Stimulated activated CD4-positive, alpha-beta T cell treated with anti-CD3 and anti-CD28 coated beads, Interleukin-1b, Interleukin-23, amount 100 ng/mL, for 24 hours (primary cell): ENCODE measurements at regions not wholly inside any gene's neighbourhood (a gene's known extent, or its start where the extent isn't known, plus 50 kb on each side); places are given as distances from the start of the nearest gene placed in this dataset.

Experiments used
- DNase-seq, 4 experiments: peaks; one replicate each; pipeline ENCODE4 v3.0.0-alpha.2; 2020; ENCODE audit warnings: low read depth in 4 of 4, low spot score in 1 of 4

DNA sequence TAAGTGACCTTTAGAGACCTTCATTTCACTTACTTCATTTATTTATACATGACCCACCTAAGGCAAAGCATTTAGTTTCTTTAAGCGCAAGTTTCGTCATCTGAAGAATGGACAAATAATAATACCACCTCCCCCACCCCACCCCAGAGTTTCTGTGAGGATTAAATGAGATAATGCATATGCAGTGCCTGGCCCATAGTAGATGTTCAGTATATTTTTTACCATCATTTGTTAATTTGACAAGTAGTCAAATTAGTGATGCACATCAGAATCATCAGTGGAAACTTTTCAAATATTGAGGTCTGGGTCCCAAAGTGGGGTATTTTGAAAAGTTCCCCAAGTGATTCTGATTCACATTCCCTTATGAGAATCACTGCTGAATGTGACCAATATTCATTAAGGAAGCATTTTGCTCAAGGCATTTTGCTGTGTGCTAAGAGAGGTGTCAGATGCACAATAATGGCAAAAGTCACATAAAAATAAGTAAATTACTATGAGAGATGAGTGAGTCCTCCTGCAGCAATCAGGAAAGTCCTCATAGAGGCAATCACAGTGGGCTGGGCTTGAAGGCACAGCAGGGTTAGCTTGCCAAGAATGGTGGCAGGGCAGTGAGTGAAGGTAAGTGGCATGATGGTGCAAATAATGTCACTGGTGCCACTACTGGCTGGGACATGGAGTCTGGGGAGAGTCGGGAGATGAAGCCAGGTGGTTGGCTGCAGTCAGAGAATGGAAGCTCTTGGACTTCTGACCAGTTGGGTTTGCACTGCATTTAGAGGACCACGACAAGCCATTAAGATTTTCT, 244.1 kb downstream of the PTEN start:
- DNase-seq: no peak

DNA sequence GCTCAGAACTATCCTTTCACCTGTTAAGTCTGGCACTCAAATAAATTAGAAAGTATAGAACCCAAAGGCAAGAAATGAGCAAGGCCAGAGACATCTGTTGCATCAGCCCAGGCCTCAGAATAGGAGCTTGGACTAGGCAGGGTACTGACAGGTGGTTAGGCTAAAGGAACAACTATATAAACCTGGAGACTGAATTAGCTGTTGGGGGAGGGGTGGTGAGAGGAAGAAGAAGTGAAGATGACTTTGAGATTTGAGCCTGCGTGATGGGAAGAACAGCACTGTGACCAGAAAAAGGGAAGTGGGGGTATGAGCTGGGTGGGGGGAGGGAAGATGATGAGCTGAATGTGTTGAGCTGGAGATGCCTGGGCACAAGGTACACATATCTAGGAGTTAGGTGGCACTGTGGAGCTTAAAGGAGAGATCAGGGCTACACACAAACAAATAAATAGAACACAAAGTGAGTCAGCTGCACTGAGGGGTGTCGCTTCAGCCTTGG, 244.7 kb downstream of the PTEN start:
- DNase-seq: no peak

DNA sequence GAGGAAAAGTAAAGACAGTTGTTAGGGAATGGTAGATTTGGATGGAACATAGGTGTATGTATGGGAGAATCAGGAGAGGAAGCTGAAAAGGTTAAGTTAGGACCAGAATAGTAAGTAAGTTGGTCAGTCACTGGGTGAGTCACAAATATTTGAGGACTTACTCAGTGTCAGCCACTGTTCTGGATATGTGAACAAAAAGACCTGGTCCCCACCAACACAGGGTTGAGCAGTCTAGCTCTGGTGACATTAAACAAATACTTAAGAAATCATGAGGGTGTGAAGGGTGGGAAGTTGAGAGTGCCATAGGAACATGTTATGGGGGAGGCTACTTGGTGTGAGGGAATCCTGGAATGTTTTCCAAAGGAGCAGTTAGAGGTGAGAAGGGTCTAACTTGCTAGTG, 246.9 kb downstream of the PTEN start:
- DNase-seq: no peak

DNA sequence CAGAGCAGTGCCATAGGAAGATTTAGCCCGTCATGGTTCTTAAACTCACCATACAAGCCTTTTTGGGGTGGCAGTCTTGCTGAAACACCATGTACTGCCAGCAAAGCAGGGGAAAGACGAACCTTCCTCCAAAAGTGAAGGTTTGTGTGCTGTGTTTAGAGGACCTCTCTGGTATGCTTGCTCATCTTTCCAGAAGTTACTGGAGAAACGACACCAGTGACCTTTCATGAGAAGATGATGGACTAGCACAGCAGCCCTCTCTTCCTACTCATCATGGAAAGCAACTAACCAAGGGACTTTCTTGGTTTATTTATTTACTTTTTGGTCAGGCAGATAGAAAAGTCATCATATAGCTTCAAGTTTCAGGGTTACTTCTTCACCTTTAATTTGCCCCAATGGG, 247.4 kb downstream of the PTEN start:
- no peak for DNase-seq

DNA sequence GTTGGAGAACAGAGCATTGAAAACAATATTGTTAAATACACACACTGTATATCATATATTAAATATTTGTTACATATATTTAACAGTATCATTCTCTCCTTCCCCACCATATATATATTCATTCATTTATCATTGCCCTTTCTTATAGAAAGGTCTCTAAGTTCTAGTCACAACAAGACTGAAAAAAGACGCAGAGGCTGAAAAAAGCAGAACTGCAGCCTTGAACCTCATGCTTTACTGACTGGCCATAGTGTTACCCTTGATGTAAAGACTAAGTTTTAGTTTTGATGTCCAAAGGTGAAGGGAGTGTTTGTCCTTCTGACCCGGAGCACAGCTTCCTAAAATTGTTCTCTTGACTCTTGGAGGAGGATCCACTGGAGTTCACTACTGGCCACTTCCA, 247.9 kb downstream of the PTEN start:
- no peak for DNase-seq

DNA sequence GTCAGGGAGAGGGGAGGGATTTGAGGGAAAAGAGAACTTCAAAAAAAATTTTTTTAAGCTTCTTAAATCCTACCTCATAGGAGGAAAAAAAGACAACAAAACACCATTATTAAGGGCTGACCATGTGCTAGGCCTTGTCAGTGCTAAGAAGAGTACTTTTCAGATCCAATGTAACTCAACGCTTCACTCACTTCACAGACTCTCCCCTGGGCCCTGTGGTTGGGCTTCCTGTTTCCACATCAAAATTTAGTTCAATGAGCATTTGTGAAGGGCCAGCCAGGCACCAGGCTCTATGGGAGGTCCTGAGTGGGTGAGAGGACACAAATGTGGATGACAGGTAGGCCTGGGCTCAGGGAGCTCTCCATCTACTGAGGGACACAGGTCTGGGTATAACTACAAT, 249.8 kb downstream of the PTEN start:
- DNase-seq: no peak

DNA sequence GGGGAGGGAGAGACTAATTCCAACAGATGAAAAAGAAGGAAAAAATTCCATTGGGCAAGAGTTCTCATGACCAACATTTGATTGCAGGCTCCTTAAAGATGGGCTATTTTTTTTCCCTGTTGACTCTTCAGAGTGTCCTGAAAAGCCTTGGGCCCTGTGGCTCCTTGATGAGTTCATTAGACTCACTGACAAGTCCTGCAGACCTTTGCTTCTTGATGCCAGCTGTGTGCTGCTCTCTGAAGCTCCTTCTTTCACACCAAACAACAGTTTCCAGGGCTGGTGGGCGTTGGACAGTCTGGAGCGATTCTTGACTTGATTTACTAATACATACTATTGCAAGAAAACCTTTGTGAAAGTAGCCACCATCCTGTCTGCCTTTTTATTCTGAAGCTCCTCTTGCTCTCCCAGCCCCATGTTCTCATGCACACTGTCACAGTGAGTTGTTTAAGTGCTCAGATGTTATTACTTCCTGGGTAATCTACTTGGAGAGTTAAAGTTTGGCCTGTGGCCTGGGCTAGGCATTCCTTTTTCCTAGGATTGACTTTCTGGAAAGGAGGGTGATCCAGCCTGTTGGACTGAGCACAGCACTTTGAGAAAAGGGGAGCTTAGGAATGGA, 250.3 kb downstream of the PTEN start:
- DNase-seq: no peak

DNA sequence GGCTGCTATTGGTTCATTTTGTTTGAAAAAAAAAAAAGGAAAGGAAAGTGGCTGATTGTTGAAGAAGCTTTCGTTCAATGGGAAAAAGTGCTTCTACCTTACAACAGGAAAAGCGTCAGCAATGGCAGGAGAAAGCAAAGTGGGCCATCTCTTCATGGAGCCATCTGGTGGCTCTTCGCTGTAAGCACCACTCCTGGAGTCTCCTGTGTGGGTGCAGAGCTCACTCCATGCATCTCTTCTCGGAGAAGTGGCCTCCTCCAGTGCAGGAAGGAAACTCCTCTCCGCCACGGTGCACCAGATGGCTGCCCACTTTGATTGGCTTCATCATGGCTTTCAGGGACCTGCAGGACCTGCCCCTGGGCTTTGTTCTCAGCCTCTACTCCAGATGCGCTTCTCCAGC, 250.9 kb downstream of the PTEN start:
- no peak for DNase-seq

DNA sequence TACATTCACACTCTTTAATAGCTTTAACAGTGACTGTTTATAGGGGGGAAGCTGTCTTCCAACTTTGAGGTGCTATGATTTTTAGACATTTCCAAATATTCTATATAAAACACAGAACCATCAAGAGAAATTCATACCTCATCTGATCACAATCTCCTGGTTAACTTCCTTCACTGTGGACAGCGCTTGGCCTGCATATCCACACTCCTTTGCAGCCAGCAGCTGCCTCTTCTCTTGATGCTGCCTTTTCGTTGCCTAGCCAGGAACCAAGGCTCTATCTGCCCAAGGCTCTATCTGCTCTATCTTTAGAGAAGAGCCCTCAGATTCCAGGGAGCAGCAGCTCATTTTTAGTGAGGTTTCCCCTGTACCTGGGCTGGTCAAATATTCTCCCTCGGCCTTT, 252.0 kb downstream of the PTEN start:
- DNase-seq: no peak

DNA sequence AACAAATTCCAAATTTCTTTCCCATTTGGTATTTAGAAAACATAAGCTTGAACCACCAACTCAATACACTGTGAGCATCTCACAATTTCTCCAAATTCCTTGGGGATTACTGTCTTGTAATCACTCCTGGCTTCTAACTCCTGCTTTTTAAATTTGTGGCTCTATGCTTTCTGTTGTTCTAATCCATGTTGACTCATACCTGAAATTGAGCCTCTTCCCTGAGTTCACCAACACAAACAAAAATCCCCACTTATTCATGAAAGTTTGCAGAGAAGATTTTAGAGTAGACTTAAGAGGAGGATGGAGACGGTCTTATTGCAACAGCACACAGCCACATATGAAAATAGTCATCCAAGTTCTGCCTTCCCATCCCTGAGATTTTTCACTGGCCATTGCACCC, 252.5 kb downstream of the PTEN start:
- no peak for DNase-seq

DNA sequence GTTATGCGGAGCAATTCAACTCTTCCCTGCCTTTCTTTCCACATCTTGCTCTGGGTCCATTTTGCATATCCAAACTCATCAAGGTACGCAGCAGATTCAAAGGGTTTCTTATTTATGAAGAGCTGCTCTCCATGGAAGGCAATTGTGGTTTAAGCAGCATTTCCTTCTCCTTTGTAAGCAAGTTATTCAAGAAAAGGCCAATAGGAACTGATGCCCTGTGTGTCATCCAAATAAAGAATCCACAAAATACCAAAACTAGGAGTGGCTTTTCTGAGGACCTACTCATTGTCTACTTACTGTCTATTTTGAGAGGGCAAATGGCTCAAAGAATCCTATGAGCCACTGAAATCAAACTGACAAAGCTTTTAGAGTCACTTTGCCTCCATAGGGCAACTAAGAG, 253.1 kb downstream of the PTEN start:
- DNase-seq: no peak

DNA sequence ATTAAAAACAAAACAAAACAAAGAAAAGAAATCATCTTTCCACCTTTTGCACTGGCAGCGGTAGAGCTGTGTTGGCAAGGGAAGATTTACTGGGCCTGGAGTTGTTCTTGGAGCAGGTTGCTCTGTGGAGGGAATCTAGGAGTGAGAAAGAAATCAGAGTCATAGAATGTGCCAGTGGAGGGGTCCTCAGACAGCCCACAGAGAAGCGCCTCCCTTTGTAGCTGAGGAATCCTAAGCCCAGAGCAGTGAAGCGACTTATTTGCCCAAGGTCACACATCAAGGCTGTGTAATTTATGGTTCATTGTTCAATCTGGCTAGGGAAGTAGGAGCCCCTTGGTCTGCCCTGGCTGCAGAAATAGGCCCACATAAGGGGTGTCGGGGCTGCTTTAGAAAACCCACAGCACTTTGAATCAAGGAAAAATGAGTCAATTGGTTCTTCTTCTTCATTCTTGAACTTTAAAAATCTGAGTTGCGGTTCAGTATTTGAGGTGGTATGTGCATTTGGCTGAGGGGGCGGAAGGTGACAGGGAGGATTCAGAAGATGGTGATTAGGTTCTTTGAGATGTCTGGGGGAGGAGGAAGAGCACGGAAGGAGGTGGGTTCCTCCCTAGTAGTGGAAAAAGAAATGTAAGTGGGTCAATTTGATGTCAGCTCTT, 253.7 kb downstream of the PTEN start:
- peak in 3 of 4 experiments; percentile 18 to 53 (median 20) for DNase-seq

DNA sequence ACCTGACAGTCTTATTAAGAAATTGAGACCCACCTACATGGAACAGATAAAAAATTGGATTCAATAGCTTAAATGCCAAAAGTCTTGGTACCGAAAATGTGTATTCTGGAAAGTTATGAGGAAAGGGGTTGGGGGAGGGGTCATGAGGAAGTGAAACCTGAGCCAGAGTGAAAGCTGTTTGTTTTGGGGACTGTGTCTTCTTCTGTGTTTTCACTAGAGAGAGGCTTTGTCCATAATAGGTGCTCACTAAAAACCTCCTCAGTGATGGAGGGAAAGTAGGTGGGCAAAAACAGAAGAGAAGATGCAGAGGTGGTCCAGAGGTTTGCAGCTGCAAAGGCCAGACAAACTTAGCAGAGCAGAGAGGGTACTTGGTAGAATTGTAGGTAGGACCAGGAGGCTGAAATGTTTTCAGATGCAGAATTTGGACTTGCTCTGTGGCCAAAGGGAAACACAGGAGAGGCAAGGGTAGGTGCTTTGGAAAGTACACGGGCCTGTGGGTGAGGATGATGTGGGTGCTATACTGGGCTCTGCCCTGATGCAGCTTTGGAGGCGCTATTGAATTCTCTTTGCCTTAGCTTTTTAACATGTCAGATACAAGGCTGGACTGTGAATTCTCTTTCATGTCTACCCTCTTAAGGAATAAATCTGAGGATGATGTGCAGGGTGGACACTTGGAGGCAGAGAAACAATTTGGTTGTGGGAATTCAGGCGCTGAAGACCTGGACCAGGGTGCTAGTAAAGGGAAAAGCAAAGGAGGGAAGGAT, 254.6 kb downstream of the PTEN start:
- DNase-seq: no peak

DNA sequence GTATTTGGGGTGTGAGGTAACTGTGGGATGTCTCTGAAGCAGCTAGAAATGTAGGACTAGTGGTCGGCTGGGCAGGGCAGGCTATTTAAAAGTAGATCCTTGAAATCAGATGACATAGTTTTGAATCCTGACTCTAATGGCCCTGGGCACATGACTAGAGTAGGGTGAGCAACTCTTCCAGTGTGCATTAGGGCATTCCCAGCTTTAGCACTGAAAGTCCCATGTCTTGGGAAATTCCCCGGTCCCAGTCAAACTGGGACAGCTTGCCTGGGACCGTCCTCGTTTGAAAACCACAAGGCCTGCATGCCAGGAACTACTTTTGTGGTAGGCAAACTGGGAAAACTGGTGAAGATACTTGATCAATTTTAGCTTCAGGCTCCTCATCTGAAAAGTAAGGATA, 255.3 kb downstream of the PTEN start:
- DNase-seq: no peak

DNA sequence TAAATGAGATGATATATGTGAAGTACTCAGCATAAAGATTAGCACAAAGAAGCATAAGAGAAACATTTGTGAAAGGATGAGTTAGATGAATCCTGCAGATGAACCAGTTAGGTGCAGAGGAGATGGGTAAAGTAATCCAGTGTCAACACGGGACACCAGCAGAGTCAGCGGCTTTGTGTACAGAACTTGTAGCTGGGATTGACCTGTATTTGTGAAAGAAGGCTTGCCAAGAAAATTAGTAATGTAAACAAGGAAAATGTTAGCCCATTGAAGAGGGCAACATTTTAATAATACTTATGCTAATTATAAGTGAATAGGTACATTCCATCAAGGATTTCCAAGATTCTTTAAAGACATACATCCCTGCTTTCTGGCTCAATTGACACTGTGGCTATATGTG, 255.7 kb downstream of the PTEN start:
- no peak for DNase-seq

DNA sequence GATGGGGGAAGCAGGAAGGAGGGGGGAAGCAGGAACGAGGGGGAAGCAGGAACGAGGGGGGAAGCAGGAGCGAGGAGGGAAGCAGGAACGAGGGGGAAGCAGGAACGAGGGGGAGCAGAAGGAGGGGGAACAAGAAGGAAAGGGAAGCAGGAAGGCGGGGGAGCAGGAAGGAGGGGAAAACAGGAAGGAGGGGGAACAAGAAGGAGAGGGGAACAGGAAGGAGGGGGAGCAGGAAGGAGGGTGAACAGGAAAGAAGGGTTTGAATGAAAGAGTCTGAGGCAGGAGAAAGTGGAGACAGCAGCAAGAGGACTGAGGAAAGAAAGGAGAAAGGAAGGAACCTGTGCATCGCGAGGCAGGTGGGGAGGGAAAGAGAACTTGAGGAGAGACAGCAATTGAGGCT, 256.6 kb downstream of the PTEN start:
- no peak for DNase-seq

DNA sequence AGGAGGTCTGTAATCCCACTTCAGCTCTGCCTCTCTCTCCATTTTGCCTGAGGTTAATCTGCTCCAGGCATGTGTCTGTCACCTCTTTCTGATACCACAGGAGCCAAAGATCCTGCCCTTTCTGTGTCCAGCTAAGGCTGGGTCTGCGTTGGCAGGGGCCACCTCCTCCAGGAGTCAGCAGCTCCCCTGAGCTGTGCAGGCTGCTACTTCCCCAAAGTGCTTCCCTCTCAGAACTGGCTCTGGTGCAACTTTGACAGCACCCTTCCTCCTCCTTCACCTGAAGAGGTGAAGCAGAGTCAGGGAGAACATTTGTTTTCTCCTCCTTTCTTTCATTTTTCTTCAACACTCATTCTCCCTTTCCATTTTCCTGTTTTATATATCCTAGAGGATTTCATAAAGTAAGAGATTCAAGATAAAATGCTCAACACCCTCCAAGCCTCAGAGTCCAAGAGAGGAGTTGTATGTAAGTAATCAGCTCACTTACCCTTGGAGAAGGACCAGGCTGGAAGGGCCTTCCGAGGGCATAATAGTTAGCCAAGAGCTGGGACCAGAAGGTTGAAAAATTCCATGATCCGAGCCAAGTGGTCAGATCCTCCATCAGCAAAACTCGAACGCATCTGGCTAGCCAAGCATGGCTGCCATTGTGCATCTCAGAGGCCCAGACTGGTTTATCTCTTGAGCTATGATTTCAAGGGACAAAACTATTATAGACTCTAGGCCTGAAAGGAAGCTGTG, 257.3 kb downstream of the PTEN start:
- no peak for DNase-seq

DNA sequence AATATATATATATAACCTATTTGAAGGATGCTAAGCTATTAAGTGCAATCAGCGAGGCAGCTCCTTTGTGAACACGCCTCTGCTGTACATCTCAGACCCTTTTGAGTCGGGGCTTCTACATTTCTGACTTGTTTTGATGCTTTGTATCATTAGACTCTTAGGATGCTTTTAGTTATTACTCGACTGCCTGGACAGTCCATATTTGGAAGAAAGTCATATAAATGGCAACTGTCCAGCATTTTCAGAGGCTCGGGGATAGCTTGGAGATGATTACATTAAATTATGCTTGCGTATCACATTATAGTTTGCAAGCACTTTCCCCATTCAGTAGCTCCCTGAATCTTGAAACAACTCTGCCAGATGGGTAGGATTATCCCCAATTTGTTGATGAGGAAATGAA, 257.9 kb downstream of the PTEN start:
- no peak for DNase-seq

DNA sequence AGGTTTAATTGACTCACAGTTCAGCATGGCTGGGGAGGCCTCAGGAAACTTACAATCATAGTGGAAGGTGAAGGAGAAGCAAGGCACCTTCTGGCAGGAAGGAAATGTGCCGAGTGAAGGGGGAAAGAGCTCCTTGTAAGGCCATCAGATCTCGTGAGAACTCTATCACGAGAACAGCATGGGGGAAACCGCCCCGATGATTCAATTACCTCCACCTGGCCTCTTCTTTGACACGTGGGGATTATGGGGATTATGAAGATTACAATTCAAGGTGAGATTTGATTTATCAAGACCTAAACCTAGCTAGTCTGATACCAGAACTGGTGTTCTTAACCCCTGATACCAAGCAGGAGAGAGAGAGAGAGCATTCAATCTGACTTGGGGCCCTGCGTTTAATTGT, 258.7 kb downstream of the PTEN start:
- no peak for DNase-seq

DNA sequence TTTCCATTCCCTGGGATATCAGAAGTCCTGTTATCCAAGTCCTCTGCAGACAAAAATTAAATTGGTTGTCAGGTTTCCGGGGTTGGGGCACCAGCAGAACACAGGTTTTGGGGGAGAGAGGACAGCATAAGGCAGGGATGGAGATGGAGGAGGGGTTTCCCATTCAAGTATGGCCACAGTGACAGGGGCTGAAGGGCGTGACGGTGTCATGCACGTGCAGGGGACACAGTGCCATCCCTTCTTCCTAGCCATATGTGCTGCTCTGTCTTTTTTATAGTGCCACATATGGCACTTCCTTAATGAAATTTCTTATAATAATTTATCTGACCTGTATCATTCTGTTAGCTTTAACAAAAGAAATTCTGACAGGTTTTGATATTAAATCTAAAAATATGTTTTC, 259.2 kb downstream of the PTEN start:
- DNase-seq: no peak

DNA sequence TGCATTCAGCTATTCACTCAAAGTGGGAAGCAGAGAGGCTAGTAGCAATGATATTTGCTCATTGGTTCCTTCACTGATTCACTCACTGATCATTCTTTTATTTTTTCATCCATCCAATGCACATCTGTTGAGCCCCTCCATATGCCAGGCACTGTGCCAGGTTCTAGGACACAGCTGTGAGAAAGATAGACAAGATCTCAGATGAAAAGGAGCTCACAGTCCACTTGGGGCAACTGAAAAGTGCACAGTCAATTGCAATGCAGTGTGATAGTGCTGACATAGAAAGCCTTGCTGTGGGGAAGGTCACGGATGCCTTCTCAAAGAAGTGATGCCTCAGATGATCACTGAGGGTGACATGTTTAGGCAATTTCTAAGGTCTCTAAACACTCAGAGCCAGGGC, 262.3 kb downstream of the PTEN start:
- DNase-seq: no peak
